Globus pallidus (tissue), 1 donor: ENCODE measurements at regions not wholly inside any gene's neighbourhood (a gene's known extent, or its start where the extent isn't known, plus 50 kb on each side); places are given as distances from the start of the nearest gene placed in this dataset.

ENCODE experiments used
- DNase-seq: peaks from one replicate; pipeline ENCODE4 v3.0.0-alpha.2; 2015; ENCODE audit warnings: low spot score

GRCh38 chr10:7027913-7028808, 382.7 kb downstream of the SFMBT2 start:
- no peak for DNase-seq

DNA sequence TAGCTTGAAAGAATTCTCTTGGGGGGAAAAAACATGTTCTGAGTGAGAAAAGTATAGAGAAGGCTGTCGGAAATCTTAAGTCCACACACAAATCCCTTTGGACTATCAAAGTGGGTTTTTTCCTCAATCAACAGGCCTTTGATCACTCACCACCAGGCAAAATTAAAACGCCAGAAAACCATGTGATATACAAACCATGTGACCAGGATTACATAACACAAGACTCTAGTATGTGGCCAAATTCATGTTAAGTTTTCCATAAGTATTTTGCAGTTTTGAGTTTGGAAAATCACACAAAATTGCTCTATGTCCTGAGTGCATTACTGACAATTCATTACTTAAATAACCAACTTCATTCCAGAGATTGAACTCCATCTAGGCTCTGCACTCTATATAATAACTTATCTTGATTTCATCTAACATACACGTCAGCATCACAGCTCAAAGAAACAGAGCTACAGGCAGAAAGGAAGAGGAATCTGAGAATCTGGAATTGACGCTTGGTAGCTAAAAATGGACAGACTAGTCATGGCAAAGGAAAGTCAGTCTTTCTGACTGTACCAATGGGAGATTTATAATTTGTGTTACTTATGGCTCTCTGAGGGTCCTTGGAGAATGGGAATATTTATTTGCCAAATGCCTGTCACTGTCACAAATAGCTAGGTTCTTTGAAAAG, 383.5 kb downstream of the SFMBT2 start:
- no peak for DNase-seq

GRCh38 chr10:7026818-7027217, 384.0 kb downstream of the SFMBT2 start:
- DNase-seq, result no peak

GRCh38 chr10:7025296-7025695, 385.5 kb downstream of the SFMBT2 start:
- DNase-seq, result no peak

DNA sequence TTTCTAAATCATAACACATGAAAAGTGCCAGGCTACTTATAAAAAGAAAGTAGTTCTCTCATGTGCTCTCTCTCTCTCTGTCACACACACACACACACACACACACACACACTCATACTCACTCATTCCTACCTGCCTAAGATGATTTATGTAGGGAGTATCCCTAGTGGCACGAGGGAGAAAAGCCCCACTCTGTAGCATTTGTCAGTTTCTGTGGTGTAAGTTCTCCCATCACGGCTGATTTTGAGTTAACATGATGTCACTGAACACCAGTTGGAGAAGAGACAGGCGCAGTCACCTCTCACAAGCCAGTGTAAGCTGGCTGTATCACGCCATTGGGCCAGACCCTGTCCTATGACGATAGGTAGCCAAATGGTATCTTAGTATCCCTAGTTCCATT, 395.4 kb downstream of the SFMBT2 start:
- DNase-seq, result peak; percentile 22

DNA sequence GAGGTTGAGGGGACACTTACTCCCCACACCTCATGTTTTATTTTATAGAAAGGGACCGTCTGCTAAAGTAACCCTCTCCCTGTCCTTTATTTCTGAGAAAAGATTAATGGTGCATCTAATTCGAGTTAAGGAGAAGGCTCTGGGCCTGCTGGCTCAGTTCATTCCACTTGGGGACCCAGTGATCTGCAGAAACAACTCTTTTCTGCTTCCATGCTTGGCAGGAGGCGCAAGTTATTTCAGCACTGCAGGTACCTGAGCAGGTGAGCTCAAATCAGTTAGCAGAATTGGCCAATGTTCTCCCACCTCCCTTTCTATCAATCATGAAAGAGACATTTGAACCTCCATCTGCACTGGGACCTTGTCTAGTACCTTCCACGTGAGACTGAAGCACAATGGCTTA, 396.1 kb downstream of the SFMBT2 start:
- DNase-seq, result no peak

- DNase-seq, result no peak
Observed at GRCh38 chr10:7011994-7012393, 398.8 kb downstream of the SFMBT2 start.

- no peak for DNase-seq
Observed at GRCh38 chr10:7008645-7009044, 402.2 kb downstream of the SFMBT2 start.

DNA sequence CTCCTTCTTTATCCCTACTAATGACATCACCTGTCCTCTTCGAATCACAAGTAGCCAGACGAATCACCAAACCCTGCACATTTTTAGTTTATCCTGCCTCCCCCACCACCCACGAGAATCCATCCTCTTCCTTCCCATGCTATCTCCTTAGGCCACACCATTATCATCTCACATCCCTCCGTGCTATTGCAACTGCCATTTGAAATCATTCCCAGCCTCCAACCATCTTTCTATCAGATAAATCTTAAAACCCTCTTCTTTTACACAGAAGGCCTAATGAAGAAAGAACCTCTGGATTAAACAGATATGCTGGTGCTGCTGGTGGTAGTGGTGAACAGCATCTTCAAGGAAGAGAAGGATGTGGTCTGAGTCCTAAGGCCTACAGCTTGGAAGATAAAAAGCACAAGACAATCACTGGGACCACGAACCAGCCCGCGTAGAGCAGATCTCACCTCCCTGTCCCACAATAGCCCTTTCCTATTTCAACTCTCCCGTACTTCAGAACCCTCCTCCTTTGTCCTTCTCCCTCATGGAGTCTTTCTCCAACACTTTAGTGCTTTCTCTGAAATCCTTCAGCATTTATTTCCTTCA, 403.1 kb downstream of the SFMBT2 start:
- DNase-seq, result no peak

DNA sequence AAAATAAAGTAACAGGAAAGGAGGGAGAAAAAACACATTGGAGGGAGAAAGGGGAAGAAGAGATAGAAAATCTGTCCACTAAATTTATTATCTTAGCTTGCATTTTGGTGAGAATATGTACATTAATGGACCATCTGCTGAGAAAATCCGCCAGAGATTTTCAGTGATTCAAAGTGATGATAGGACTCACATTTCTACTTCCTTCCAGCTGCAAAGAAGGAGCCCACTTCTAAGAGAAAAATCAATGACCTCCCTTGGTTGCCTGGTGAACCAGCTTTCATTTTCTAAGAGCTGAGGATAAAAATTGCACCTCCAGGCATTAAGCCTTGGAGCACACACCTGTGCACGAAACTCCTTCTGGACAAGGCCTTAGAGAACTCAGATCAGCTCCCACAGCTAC, 404.3 kb downstream of the SFMBT2 start:
- DNase-seq, result no peak

GRCh38 chr10:7003831-7004395, 406.9 kb downstream of the SFMBT2 start:
- no peak for DNase-seq

DNA sequence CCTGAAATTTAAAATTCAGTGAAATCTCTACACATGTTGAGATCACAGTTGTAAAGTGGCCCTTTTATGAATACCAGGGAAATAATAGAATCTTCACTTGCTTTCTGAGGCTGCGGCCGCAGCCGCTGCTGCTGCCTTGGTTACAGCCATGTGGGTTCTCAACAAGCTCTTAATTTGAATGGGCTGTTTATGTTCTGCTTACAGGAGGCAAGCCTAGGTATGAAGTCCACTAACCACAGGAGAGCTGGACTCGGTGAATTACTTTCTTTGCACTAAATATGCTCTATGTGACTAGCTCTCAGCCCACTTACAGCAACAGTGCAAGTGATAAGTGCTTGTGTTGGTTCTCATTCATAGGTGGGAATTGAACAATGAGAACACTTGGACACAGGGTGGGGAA, 410.8 kb downstream of the SFMBT2 start:
- no peak for DNase-seq

DNA sequence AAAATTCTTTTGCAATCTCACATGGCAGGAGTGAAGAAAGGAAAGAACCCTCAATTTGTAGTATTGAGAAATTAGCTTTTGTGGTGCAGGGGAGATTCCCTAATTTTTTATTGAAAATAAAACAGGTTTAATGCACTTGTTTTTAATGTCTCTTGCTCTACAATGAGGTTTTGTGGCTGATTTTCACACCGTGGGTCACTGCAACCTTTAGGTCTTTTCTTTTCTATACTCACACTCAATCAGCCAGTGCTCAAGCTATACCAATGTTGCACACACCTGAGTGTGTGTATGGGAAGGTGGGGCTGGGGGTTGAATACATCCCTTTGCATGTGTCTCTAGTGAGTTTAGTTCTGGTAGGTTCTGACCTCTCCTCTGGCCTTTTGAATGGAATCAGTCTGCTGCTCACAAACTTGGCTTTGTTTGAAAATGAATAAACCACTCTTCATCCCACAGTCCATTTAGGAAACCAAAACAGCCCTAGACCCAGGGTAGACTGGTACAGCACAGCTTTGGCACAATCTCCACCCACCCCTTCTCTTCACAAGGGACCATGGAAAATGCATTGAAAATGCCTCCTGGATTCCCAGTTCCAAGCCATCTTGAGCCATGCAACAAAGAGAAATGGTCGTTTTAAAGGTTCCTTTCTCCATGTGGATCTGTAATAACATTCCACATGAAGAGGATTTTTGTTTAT, 411.5 kb downstream of the SFMBT2 start:
- peak; percentile 92 for DNase-seq

- no peak for DNase-seq
Observed at GRCh38 chr10:6997509-6997908, 413.3 kb downstream of the SFMBT2 start.

- no peak for DNase-seq
Observed at GRCh38 chr10:6996431-6996830, 414.4 kb downstream of the SFMBT2 start.

DNA sequence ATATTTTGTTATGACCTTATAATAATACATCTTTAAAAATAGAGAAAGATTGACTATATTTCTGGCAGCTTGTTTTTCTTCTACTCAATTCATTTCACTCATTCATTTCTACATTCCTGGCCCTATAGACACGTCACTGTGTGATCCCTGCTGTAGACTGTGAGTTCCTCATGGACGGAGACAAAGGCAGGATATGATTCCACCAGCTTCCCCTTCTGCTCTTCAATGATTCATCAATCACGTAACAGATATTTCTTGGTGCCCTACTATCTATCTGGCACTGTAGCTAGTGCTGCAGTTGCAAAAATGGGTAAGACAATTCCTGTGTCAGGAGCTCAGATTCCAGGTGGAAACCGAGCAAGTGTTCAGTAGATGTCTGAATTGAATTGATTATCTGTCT, 415.0 kb downstream of the SFMBT2 start:
- no peak for DNase-seq

DNA sequence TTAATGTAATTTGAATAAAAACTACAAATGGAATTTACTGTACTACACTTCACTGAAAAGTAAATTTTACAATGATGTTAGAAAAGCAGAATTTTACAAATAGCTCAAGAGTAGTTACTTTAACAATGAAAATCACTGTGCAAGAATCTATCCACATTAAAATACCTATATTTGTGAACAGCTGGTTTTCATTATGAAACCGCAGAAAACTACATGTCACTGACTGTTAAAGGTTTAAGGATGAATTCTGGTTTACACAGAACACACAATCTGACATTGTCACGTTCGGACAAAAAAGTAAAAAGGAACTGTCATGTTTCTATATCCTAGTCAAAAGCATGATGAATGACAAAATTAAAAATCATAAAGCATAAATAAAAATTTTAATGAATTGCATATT, 415.3 kb upstream of the PRKCQ start:
- no peak for DNase-seq

GRCh38 chr10:6990891-6991290, 410.8 kb upstream of the PRKCQ start:
- DNase-seq, result no peak

DNA sequence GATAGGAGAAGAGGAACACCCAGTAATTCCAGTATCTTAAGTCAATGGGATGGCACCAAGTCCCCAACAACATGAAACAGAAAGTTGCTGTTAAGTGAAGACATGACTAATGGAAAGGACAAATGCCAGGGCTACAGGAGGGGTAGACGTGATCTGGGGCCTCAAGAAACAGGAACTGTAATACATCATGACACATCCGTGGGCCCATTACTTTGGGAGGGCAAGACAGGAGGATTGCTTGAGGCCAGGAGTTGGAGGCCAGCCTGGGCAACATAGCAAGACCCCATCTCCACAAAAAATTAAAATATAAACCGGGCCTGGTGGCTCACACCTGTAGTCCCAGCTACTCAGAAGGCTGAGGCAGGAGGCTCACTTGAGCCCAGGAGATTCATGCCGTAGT, 408.6 kb upstream of the PRKCQ start:
- no peak for DNase-seq

DNA sequence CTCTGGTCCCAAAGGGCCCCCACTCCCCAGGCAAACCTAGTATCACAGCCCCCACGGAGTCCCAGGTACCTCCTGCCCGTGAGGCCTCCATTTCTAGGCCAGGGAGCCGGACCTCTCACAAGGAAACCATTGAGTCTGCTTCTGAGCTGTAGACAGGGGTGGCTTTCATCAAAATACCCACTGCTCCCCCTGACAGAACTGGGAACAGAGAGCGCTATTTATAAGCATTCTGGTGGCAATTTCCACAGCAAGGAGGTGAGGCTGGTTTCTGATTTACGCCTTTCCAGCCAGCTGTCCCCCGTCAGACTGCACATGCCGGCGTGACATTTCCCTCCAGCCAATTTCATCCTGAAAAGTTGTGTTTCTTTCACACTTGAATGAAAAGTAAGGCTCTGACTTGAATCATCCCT, 407.5 kb upstream of the PRKCQ start:
- peak; percentile 98 for DNase-seq

DNA sequence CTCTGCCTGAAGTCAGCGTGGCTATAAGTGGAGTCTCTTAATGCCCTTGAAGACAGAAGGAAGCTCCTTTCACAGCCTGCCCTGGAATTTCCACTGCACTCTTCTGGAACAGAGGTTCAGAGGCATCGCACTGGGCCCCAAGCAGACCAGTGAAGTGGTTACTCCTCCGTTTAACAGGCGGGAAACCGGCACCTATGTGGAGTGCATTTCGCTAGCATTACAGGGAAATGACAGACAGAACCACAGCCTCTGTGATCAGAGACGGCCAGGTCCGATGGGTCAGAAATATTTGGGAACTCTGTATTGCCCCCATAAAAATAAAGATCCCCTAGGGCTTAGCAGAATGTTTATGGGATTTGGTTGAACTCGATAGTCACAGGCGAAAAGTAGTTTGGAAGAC, 406.9 kb upstream of the PRKCQ start:
- DNase-seq, result no peak

DNA sequence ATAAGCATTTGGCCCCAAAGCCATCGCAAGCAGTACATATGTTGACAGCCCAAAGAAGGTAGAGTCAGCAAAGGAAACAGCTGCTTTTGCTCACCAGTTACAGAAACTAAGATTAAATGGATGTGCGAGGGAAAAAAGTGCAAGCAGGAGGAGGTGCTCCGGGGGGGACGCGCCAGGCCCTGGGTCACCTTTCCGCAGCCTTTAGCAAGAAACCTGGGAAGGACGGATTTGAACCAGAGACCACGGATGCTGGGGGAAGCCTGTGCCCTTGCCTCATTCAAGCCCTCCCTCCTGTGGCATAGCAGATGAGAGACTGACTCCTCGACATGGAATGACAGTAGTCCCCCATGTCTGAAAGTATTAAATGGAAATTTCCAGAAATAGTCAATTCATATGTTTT, 405.6 kb upstream of the PRKCQ start:
- no peak for DNase-seq
